GM19043 (cell line): ENCODE measurements at regions not wholly inside any gene's neighbourhood (a gene's known extent, or its start where the extent isn't known, plus 50 kb on each side); places are given as distances from the start of the nearest gene placed in this dataset.
"Not testable (repeated sequence)": the region's sequence is repeated elsewhere in the genome, so short reads cannot be mapped to it uniquely, and the experiment has no call there.

Experiments used
- ATAC-seq: cut with Tn5 transposase; IDR thresholded peaks from one replicate; pipeline ENCODE4 v1.9.1; 2021; ENCODE audit warnings: low read depth; ENCODE audit not compliant: unreplicated experiment

DNA sequence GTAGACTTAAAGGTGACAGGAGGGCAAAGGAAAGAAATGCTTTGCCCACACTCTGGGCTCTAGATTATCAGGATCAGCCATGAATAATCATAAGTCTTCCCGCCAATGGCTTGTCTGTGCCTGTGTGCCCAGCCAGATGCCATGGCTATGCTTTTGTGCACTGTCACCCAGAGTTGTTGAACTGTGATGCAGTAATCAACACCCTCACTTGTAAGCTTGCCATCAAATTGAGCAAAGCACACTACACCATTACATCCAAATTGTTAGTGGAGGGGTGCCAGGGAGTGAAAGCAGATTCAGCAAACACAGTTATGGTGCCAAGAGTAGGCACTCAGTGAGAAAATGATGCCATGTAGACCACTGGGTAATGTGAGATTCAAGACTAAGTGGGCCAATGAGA, 845.3 kb upstream of the MIR17HG start:
- no peak for ATAC-seq

- ATAC-seq = no peak
Observed at GRCh38 chr13:90502762-90503161, 844.7 kb upstream of the MIR17HG start.

GRCh38 chr13:90510319-90510718, 837.2 kb upstream of the MIR17HG start:
- ATAC-seq = no peak

DNA sequence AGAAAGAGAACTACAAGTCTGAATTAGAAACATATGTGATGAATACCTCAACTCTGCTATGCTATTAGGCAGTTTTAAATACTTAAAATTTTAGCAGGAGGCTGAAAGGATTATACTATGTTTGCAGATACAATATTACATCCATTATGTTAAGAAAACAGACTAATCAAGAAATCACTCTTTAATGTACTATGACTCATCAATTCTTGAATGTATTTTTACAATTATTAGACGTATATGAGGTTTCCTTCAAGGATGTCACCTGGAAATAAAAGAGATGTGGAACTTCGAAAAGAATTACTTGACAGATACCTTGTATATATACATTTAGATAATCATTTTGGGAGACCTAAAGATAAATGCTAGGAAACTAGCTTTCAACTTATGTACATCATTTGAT, 835.6 kb upstream of the MIR17HG start:
- no peak for ATAC-seq

- ATAC-seq = not testable (repeated sequence)
Observed at GRCh38 chr13:90514712-90515111, 832.8 kb upstream of the MIR17HG start.

DNA sequence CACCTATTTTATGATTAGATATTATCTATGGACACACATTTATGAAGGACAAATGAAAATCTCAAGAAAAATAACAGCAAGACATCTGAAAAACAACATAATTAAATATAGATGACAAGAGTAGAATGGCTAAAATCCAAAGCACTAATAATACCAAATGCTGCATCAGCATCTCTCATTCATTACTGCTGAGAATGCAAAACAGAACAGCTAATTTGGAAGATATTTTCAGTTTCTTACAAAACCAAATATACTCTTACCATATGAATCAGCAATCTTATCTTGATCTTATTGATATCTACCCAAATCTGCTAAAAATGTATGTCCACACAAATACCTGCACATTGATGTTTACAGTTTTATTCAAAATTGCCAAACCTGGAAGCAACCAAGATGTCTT, 829.1 kb upstream of the MIR17HG start:
- no peak for ATAC-seq

GRCh38 chr13:90519157-90519556, 828.3 kb upstream of the MIR17HG start:
- no peak for ATAC-seq

GRCh38 chr13:90526711-90527110, 820.8 kb upstream of the MIR17HG start:
- ATAC-seq = no peak

- ATAC-seq = no peak
Observed at GRCh38 chr13:90531744-90532143, 815.7 kb upstream of the MIR17HG start.

- ATAC-seq = no peak
Observed at GRCh38 chr13:90532861-90533492, 814.5 kb upstream of the MIR17HG start.

- ATAC-seq = no peak
Observed at GRCh38 chr13:90533866-90534265, 813.6 kb upstream of the MIR17HG start.

DNA sequence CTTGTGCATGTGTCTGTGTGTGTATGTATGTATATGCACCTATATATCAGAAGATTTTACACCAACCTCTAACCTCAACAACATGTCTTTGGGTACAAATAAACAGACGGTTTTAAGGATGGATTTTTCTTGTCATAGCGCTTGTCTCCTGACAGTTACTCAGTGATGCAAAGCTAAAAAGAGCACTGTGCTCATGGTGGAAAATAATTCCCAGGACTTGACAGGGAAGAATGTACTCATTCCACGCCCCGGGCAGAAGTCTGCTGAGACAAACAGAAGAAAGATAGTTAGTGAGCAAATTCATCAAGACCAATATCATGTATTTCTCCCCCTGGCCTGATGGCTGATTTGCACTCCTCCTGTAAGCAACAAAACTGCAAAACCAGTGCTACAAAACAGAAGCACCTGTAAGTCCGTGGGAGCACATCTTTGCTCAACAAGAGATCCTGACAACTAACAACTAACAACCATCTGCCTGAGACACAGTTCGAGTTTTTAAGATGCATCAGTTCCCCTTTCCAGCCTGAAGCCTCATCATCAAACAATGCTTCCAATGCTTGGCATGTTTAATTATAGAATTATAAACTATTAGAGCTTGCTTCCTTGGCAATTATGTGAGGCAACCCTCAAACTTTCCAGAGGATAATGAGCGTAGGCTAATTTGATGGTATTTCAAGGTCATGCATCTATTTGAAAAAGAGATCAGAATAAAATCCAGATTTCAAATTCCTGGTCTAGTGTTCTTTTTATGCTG, 812.7 kb upstream of the MIR17HG start:
- no peak for ATAC-seq

- no peak for ATAC-seq
Observed at GRCh38 chr13:90535421-90535820, 812.1 kb upstream of the MIR17HG start.

DNA sequence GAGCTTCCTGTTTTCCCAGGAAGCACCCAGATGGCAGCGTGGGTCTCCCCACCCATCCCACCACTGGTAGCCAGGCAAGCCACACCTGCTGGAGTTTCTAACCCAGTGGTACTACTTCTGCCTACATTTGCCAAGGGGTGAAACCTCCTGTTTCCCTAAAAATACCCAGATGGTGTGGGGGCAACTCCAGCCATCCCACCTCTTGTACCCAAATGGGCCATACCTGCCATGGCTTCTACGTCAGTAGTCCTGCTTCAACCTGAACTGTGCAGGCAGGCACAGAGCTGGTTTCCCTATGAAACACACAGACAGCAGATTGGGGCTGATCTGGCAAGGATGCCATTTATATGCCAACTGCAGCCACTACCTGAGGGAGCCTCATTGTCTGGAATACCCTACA, 809.4 kb upstream of the MIR17HG start:
- ATAC-seq = no peak

DNA sequence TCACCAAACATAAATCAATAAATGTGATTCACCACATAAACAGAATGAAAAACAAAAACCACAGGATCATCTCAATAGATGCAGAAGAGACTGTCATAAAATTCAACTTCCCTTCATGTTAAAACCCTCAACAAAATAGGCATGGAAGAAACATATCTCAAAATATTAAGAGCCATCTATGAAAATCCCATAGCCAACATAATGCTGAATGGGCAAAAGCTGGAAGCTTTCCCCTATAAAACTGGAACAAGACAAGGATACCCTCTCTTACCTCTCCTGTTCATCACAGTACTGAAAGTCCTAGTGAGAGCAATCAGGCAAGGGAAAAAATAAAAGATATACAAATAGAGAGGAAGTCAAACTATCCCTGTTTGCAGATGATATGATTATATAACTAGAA, 806.1 kb upstream of the MIR17HG start:
- no peak for ATAC-seq

GRCh38 chr13:90542959-90543505, 804.5 kb upstream of the MIR17HG start:
- no peak for ATAC-seq

DNA sequence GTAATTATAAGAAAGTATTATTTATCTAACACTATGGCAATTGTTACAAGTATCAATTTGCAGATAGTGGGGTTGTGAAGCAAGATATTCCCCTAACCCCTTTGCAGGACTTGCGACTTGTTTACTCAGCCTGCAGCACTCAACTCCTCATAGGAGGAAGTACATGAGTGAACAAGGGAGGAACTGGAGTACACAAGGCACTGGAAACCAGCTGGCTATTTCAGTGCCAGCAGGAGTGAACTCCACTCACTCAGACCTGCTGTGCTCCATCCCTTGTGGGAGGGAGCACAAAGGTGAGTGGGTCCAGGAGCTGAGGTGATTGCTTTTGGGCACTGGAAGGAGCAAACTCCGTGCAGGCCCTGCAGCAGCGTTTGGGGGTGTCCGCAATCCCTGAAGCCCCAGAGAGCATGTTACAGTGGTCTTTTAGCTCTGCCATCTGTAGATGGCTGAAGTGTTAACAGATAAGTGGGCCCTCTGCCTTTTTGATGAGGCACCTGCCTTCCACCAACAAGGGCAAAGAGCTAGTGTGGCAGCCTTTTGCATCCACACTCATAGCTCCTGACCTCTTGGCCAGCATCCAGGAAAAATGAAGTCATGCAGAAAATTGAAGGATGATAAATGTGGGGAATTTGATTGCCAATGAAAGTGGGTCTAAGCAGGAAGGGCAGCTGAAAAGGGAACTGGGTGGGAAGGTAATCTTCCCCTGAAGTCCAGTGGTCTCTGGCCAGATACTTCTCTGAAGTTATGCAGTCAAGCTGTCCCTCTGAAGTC, 802.2 kb upstream of the MIR17HG start:
- ATAC-seq = no peak

GRCh38 chr13:90547272-90547790, 800.2 kb upstream of the MIR17HG start:
- no peak for ATAC-seq

DNA sequence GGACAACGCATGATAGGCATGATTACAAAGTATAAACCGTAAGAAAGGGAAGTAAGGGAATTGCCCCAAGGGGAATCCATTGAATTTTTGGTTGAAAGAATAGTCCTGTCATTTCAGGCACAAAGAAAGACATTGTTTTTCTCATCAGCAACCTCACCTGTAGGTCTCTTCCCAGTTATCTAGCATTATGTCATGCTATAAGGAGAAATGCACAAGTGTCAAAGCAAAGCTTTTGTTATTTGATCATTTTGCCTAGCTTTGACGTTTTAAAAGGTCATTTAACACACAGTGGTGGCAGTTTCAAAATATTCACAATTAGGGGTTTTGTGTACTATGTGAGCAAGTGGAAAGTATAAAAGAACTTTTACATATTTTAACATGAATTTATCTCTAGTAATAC, 796.2 kb upstream of the MIR17HG start:
- no peak for ATAC-seq

- no peak for ATAC-seq
Observed at GRCh38 chr13:90552702-90553101, 794.8 kb upstream of the MIR17HG start.

DNA sequence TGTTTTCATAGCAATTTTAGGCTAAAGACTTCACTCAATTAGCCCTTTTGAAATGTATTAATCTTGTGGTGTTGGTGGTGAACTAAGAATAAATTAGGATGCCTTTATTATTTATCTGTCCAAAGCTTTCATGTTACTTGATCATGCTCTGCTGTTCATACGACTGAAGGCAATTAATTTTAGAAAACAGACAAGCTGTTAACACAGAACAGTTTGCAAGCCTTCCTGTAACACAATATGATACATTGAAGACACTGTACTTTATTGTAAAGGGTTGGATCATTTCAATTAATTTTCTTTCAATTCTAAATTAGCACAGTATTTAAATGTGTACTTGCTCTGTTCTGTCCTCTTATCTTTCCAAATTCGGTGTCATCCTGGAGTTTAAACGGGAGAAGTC, 794.3 kb upstream of the MIR17HG start:
- no peak for ATAC-seq
